H1 (cell line): ENCODE measurements at regions not wholly inside any gene's neighbourhood (a gene's known extent, or its start where the extent isn't known, plus 50 kb on each side); places are given as distances from the start of the nearest gene placed in this dataset.
A peak's percentile ranks its signal among the peaks of the same experiment; 100 is the strongest.

Experiments used
- CTCF ChIA-PET: fragments of 300-600 bp; sonication (Branson Sonifier 250); formaldehyde crosslinking; loops from one replicate; lab custom pipeline; 2021; ENCODE audit not compliant: partially characterized antibody; lab: Charles Lee
- POLR2A ChIA-PET: fragments of 300-600 bp; sonication (Branson Sonifier 250); formaldehyde crosslinking; loops from one replicate; lab custom pipeline; 2021; ENCODE audit warnings: inconsistent platforms; ENCODE audit not compliant: partially characterized antibody; lab: Charles Lee
- DNase-seq, 2 experiments: peaks; one replicate each; pipeline versions ENCODE4 v3.0.0 to v3.0.0-alpha.2; 2010 to 2022; ENCODE audit warnings: low spot score in 2 of 2, low read depth in 1 of 2, mixed read lengths in 1 of 2
- FAIRE-seq: peaks from 2 replicates; lab custom pipeline; 2011; peaks lifted over from hg19 to GRCh38; lab: Jason Lieb, UNC
- H2AFZ ChIP-seq: 2 replicates; pipeline ENCODE4 v1.8.1; 2012; ENCODE audit warnings: low read length, inconsistent platforms
- H2AK5ac ChIP-seq: 2 replicates; pipeline ENCODE4 v1.6.1; 2013; ENCODE audit warnings: low read depth, low read length
- H2BK120ac ChIP-seq: replicated peaks from 2 replicates; pipeline ENCODE3; 2013; ENCODE audit warnings: low read depth, low read length, inconsistent platforms
- H2BK12ac ChIP-seq: 2 replicates; pipeline ENCODE4 v1.6.1; 2013; ENCODE audit warnings: low read depth, low read length
- H2BK15ac ChIP-seq: 2 replicates; pipeline ENCODE4 v1.6.1; 2013; ENCODE audit warnings: low read length
- H2BK20ac ChIP-seq: 2 replicates; pipeline ENCODE4 v1.6.1; 2013; ENCODE audit warnings: low read length
- H2BK5ac ChIP-seq: 2 replicates; pipeline ENCODE4 v1.6.1; 2013; ENCODE audit warnings: low read depth, low read length
- H3K14ac ChIP-seq: 2 replicates; pipeline ENCODE4 v1.6.1; 2013; ENCODE audit warnings: inconsistent platforms; ENCODE audit not compliant: insufficient read length
- H3K18ac ChIP-seq: 2 replicates; pipeline ENCODE4 v1.6.1; 2013; ENCODE audit warnings: low read length; ENCODE audit errors: extremely low read depth
- H3K23ac ChIP-seq: 2 replicates; pipeline ENCODE4 v1.6.1; 2013; ENCODE audit warnings: inconsistent platforms; ENCODE audit not compliant: insufficient read length
- H3K23me2 ChIP-seq: 2 replicates; pipeline ENCODE4 v1.6.1; 2013; ENCODE audit warnings: low read depth, low read length
- H3K27ac ChIP-seq: 2 replicates; pipeline ENCODE4 v1.6.1; 2011; ENCODE audit warnings: low read depth, low read length, inconsistent platforms
- H3K27me3 ChIP-seq, 4 experiments: replicated peaks in 1 of 4; 1 replicate in 1 of 4; 2 replicates in 3 of 4; pipeline versions ENCODE4 v1.6.1 to v1.8.1; 2011 to 2013; ENCODE audit warnings: low read length in 3 of 4, mild to moderate bottlenecking in 3 of 4, inconsistent platforms in 2 of 4, mixed read lengths in 2 of 4, moderate library complexity in 1 of 4; ENCODE audit not compliant: control insufficient read depth in 3 of 4, insufficient read depth in 3 of 4; ENCODE audit errors: extremely low read depth in 1 of 4
- H3K36me3 ChIP-seq, 4 experiments: 2 replicates each; pipeline versions ENCODE4 v1.6.1 to v1.8.1; 2011 to 2013; ENCODE audit warnings: mild to moderate bottlenecking in 4 of 4, low read length in 3 of 4, moderate library complexity in 2 of 4, control low read depth in 1 of 4, inconsistent platforms in 1 of 4; ENCODE audit not compliant: insufficient read depth in 4 of 4, control insufficient read depth in 2 of 4
- H3K4ac ChIP-seq: replicated peaks from 2 replicates; pipeline ENCODE3; 2013; ENCODE audit warnings: low read length, low read depth, mixed read lengths, inconsistent platforms; ENCODE audit not compliant: insufficient read length
- H3K4me1 ChIP-seq, 4 experiments: replicated peaks in 1 of 4; 1 replicate in 1 of 4; 2 replicates in 3 of 4; pipeline versions ENCODE4 v1.6.1 to v1.8.1; 2011 to 2013; ENCODE audit warnings: low read length in 3 of 4, inconsistent platforms in 2 of 4, mixed read lengths in 1 of 4; ENCODE audit not compliant: insufficient read depth in 4 of 4, control insufficient read depth in 3 of 4
- H3K4me2 ChIP-seq, 2 experiments: 2 replicates each; pipeline versions ENCODE4 v1.6.1 to v1.8.1; 2011 to 2013; ENCODE audit warnings: low read depth in 2 of 2, low read length in 2 of 2, control low read depth in 1 of 2, inconsistent platforms in 1 of 2, mild to moderate bottlenecking in 1 of 2; ENCODE audit not compliant: insufficient read depth in 1 of 2
- H3K4me3 ChIP-seq, 4 experiments: fragments of 200-600, 300-600 bp in 1 of 4; sonication (generic), shearing (Covaris generic), sonication (Bioruptor Twin) in 1 of 4; 2 replicates each; pipeline versions ENCODE4 v1.5.1 to v1.8.1; 2011 to 2016; ENCODE audit warnings: low read length in 4 of 4, low read depth in 3 of 4, control low read depth in 2 of 4, inconsistent platforms in 2 of 4, mild to moderate bottlenecking in 2 of 4, mixed read lengths in 1 of 4, moderate library complexity in 1 of 4; ENCODE audit not compliant: insufficient read depth in 2 of 4; ENCODE audit errors: extremely low read depth in 1 of 4
- H3K56ac ChIP-seq: replicated peaks from 2 replicates; pipeline ENCODE3; 2013; ENCODE audit warnings: low read depth, mild to moderate bottlenecking, mixed read lengths, low read length, inconsistent platforms; ENCODE audit not compliant: insufficient read length
- H3K79me1 ChIP-seq: 2 replicates; pipeline ENCODE4 v1.6.1; 2013; ENCODE audit warnings: low read depth, low read length, control low read depth
- H3K79me2 ChIP-seq, 2 experiments: 2 replicates each; pipeline versions ENCODE4 v1.6.1 to v1.8.1; 2012 to 2013; ENCODE audit warnings: low read length in 2 of 2, mild to moderate bottlenecking in 2 of 2, inconsistent platforms in 1 of 2; ENCODE audit not compliant: insufficient read depth in 2 of 2, control insufficient read depth in 1 of 2
- H3K9ac ChIP-seq, 4 experiments: replicated peaks in 1 of 4; 1 replicate in 1 of 4; 2 replicates in 3 of 4; pipeline versions ENCODE4 v1.6.1 to v1.8.1; 2011 to 2013; ENCODE audit warnings: low read depth in 3 of 4, low read length in 3 of 4, control low read depth in 2 of 4, mild to moderate bottlenecking in 2 of 4, moderate library complexity in 2 of 4, inconsistent platforms in 1 of 4; ENCODE audit errors: extremely low read depth in 1 of 4
- H3K9me3 ChIP-seq, 2 experiments: 2 replicates each; pipeline versions ENCODE4 v1.6.1 to v1.8.1; 2012 to 2013; ENCODE audit warnings: mild to moderate bottlenecking in 2 of 2, moderate library complexity in 2 of 2, control low read depth in 1 of 2, inconsistent platforms in 1 of 2, low read depth in 1 of 2, low read length in 1 of 2, mixed read lengths in 1 of 2; ENCODE audit not compliant: insufficient read depth in 2 of 2
- H4K20me1 ChIP-seq, 2 experiments: replicated peaks in 1 of 2; 2 replicates each; pipeline versions ENCODE3 to v1.8.1; 2011 to 2013; ENCODE audit warnings: inconsistent platforms in 2 of 2, low read length in 2 of 2, mild to moderate bottlenecking in 1 of 2; ENCODE audit not compliant: insufficient read depth in 2 of 2, control insufficient read depth in 1 of 2
- H4K5ac ChIP-seq: 2 replicates; pipeline ENCODE4 v1.6.1; 2013; ENCODE audit warnings: low read length, low read depth, mixed read lengths, inconsistent platforms; ENCODE audit not compliant: insufficient read length
- H4K8ac ChIP-seq: 2 replicates; pipeline ENCODE4 v1.8.0; 2013; ENCODE audit warnings: mild to moderate bottlenecking, moderate library complexity, low read length, inconsistent platforms; ENCODE audit not compliant: insufficient read depth; ENCODE audit errors: extremely low read depth
- H4K91ac ChIP-seq: replicated peaks from 2 replicates; pipeline ENCODE3; 2013; ENCODE audit warnings: low read length, mixed read lengths, inconsistent platforms; ENCODE audit not compliant: insufficient read length
- BACH1 ChIP-seq: IDR thresholded peaks from 2 replicates; pipeline ENCODE4 v1.6.1; 2012; ENCODE audit warnings: low read length, improper control_type of control experiment
- CHD1 ChIP-seq: IDR thresholded peaks from 2 replicates; pipeline ENCODE4 v1.6.1; 2012; ENCODE audit warnings: low read depth, low read length, improper control_type of control experiment
- EP300 ChIP-seq, 2 experiments: IDR thresholded peaks; 1 replicate in 1 of 2; 2 replicates in 1 of 2; pipeline ENCODE4 v1.6.1; 2011 to 2012; ENCODE audit warnings: low read depth in 2 of 2, low read length in 2 of 2, mild to moderate bottlenecking in 2 of 2, borderline replicate concordance in 1 of 2, inconsistent platforms in 1 of 2, moderate library complexity in 1 of 2
- GTF2F1 ChIP-seq: IDR thresholded peaks from 2 replicates; pipeline ENCODE4 v1.6.1; 2012; ENCODE audit warnings: low read depth, low read length, improper control_type of control experiment, borderline replicate concordance
- JUN ChIP-seq: IDR thresholded peaks from 2 replicates; pipeline ENCODE4 v1.6.1; 2011; ENCODE audit warnings: low read depth, mild to moderate bottlenecking, improper control_type of control experiment, low read length
- JUND ChIP-seq: IDR thresholded peaks from 2 replicates; pipeline ENCODE4 v1.6.1; 2011; ENCODE audit warnings: mild to moderate bottlenecking, improper control_type of control experiment, low read length
- MAFK ChIP-seq: IDR thresholded peaks from 2 replicates; pipeline ENCODE4 v1.6.1; 2012; ENCODE audit warnings: low read depth, mild to moderate bottlenecking, improper control_type of control experiment, low read length
- RAD21 ChIP-seq, 2 experiments: IDR thresholded peaks in 1 of 2; conservative IDR thresholded peaks in 1 of 2; 2 replicates each; pipeline ENCODE4 v1.6.1; 2011; ENCODE audit warnings: low read depth in 2 of 2, low read length in 2 of 2, improper control_type of control experiment in 1 of 2, inconsistent platforms in 1 of 2, mild to moderate bottlenecking in 1 of 2, moderate library complexity in 1 of 2
- RXRA ChIP-seq: IDR thresholded peaks from 2 replicates; pipeline ENCODE4 v1.6.1; 2011; ENCODE audit warnings: low read depth, mild to moderate bottlenecking, low read length, moderate library complexity; ENCODE audit not compliant: insufficient read depth
- SP2 ChIP-seq: IDR thresholded peaks from 2 replicates; pipeline ENCODE4 v1.6.1; 2012; ENCODE audit warnings: mild to moderate bottlenecking, low read length, inconsistent platforms
- SUZ12 ChIP-seq: fragments of 200-600 bp; sonication (generic); IDR thresholded peaks from 2 replicates; pipeline ENCODE4 v1.6.1; 2012; ENCODE audit warnings: mild to moderate bottlenecking, inconsistent platforms, low read length, moderate library complexity, mixed read lengths
- TAF7 ChIP-seq: optimal IDR thresholded peaks from 2 replicates; pipeline ENCODE3; 2011; ENCODE audit warnings: low read depth, mild to moderate bottlenecking, inconsistent platforms, low read length, moderate library complexity, borderline replicate concordance
- WGBS, 2 experiments: shearing (Covaris generic) in 1 of 2; methylation state at CpG; one replicate each; pipeline versions ENCODE4 v1.1.6 to v1.1.7; 2013 to 2015; ENCODE audit warnings: low lambda C conversion rate in 2 of 2, mixed read lengths in 2 of 2, inconsistent platforms in 1 of 2, low coverage in 1 of 2, missing lambda C conversion rate in 1 of 2; ENCODE audit not compliant: insufficient replicate concordance in 2 of 2, insufficient coverage in 1 of 2, insufficient read length in 1 of 2; ENCODE audit errors: extremely low coverage in 1 of 2, missing lambda C conversion rate in 1 of 2; 5-methylcytosine and 5-hydroxymethylcytosine counted together

DNA sequence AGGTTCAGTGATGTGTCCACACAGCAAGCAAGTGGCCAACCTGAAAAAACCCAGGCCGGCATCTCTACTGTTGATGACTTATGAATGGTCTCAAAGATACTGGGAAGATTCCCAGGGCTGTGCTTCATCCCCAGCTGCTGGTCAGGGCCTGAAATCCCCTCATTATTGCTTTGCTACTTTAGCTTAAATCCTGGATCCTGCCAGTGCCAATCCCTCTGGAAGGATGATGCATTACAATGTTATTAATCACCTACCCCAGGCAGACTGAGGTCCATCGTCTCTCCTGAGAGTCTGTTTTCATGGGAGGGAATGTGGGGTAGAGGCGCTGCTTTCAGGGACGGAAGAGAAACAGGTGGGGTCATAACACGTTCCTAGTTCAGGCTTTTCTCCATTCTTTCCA, 371.6 kb downstream of the RPS24 start:
- FAIRE-seq (no peak), DNase-seq (no peak)
- Histone ChIP-seq H3K9me3 (no peaks in the 10 kb centered on the region), H3K4me3 (no peak overlapping the region), H3K14ac (no peak overlapping the region), H3K79me2 (no peaks in the 10 kb centered on the region), H4K20me1 (no peaks in the 10 kb centered on the region), H3K4me2 (no peak overlapping the region), H3K23ac (no peak overlapping the region), H2BK20ac (no peak overlapping the region), H4K91ac (no peak overlapping the region), H3K18ac (no peak overlapping the region), H4K8ac (no peak overlapping the region), H2BK120ac (no peak overlapping the region), H3K27me3 (peaks cover 0 to 2% (median 0%) of the 10 kb centered on the region in 4 experiments; a peak in 1 of 7 replicates), H2BK12ac (no peak overlapping the region), H3K27ac (no peak overlapping the region), H2BK5ac (no peak overlapping the region), H3K79me1 (no peaks in the 10 kb centered on the region), H3K4me1 (peaks cover 5 to 21% (median 15%) of the 10 kb centered on the region in 4 experiments), H2BK15ac (peak overlapping the region; percentile 53; the same call in 1 of the 2 replicates), H3K36me3 (no peaks in the 10 kb centered on the region), H3K23me2 (peaks cover 4% of the 10 kb centered on the region; the same call in 1 of the 2 replicates), H3K4ac (no peak overlapping the region), H3K56ac (no peak overlapping the region), H2AFZ (no peak overlapping the region), H2AK5ac (no peak overlapping the region), H4K5ac (no peak overlapping the region), H3K9ac (no peak overlapping the region)
- ChIA-PET CTCF (interaction anchor here (3.0 kb wide), 1 partner anchor 25 kb away, joined by 11 read pairs; no protein-coding TSS in a partner anchor), POLR2A (no interaction called here)
- 94% methylated on average over 5 of the region's 5 CpGs; no CpG with 5 or more reads in 1 of the 2 experiments for WGBS, 2 experiments
- TF ChIP-seq RAD21 (IDR thresholded peaks at IDR 0.05 in 1 of 2, conservative IDR thresholded peaks at IDR 0.05 in 1 of 2; ENCODE audit: low read depth in 2 of 2, low read length in 2 of 2) = no peak
- TF ChIP-seq SP2 = no peak
- TF ChIP-seq SUZ12 = no peak
- TF ChIP-seq RXRA = no peak
- TF ChIP-seq JUND = no peak
- no peak for TF ChIP-seq TAF7
- no peak for TF ChIP-seq EP300 (IDR thresholded peaks at IDR 0.05; ENCODE audit: borderline replicate concordance in 1 of 2, low read depth in 2 of 2, low read length in 2 of 2)
- TF ChIP-seq MAFK = no peak
- TF ChIP-seq BACH1 = no peak
- no peak for TF ChIP-seq CHD1
- TF ChIP-seq GTF2F1 = no peak
- TF ChIP-seq JUN = no peak
